ENCODE measurements at regions not wholly inside any gene's neighbourhood (a gene's known extent, or its start where the extent isn't known, plus 50 kb on each side); places are given as distances from the start of the nearest gene placed in this dataset.

DNA sequence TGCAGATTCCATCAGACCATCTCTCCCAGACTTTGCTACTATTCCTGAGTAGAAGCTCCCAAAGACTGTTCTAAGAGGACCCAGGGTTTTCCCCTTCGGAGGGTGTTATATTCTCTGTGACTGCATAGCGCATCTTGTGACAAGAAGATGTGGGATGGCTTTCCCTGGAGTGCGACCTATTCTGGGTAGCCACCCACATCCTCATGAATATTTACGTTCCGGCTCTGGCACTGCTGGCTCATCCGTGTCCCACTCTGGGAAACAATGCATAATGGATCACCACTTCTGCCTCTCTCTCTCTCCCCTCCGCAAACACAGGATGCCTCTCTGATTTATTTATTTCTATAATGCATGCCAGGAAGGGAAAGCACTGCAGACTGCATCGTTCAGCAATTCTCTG, 166.1 kb downstream of the PYDC2 start:
- Histone ChIP-seq H3K27me3 (ENCODE audit: insufficient read depth, low read depth) (no peaks in the 10 kb centered on the region), H3K4me1 (ENCODE audit: low read depth, poor library complexity, severe bottlenecking) (no peaks in the 10 kb centered on the region), H3K36me3 (ENCODE audit: insufficient read depth) (no peaks in the 10 kb centered on the region), H2AFZ (ENCODE audit: low read depth) (no peak overlapping the region), H3K27ac (no peak overlapping the region), H3K79me2 (ENCODE audit: insufficient read depth, low read depth) (no peaks in the 10 kb centered on the region), H3K4me2 (no peak overlapping the region), H3K9ac (no peak overlapping the region), H3K4me3 (IDR thresholded peaks at IDR 0.05; ENCODE audit: insufficient read depth, low read depth, low read length) (no peak overlapping the region), H4K20me1 (ENCODE audit: insufficient read depth) (no peaks in the 10 kb centered on the region)
- TF ChIP-seq, protein P1, sequence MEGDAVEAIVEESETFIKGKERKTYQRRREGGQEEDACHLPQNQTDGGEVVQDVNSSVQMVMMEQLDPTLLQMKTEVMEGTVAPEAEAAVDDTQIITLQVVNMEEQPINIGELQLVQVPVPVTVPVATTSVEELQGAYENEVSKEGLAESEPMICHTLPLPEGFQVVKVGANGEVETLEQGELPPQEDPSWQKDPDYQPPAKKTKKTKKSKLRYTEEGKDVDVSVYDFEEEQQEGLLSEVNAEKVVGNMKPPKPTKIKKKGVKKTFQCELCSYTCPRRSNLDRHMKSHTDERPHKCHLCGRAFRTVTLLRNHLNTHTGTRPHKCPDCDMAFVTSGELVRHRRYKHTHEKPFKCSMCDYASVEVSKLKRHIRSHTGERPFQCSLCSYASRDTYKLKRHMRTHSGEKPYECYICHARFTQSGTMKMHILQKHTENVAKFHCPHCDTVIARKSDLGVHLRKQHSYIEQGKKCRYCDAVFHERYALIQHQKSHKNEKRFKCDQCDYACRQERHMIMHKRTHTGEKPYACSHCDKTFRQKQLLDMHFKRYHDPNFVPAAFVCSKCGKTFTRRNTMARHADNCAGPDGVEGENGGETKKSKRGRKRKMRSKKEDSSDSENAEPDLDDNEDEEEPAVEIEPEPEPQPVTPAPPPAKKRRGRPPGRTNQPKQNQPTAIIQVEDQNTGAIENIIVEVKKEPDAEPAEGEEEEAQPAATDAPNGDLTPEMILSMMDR (conservative IDR thresholded peaks at IDR 0.05; ENCODE audit: low read depth, low read length): no peak

DNA sequence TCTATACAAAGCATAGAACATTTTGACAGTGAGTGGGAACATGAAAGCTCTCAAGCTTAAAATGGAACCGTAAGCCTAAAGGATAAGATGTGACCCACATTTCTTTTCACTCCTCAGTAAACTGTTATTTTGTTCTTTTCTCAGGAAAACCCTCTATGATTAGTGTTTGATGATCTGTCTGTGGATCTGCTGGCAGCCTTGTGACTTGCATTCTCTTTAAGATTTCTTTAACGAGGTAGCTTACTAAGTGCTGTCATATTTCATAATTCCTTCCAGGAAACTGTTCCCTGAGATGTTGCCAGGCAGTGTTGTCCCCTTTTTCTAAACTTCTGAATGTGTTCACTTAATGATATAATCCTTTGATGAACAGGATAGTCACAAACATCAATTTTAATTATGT, 167.6 kb downstream of the PYDC2 start:
- Histone ChIP-seq H3K36me3 (ENCODE audit: insufficient read depth) (no peaks in the 10 kb centered on the region), H3K4me3 (IDR thresholded peaks at IDR 0.05; ENCODE audit: insufficient read depth, low read depth, low read length) (no peak overlapping the region), H3K27ac (no peak overlapping the region), H3K9ac (no peak overlapping the region), H3K79me2 (ENCODE audit: insufficient read depth, low read depth) (no peaks in the 10 kb centered on the region), H3K27me3 (ENCODE audit: insufficient read depth, low read depth) (no peaks in the 10 kb centered on the region), H3K4me1 (ENCODE audit: low read depth, poor library complexity, severe bottlenecking) (no peaks in the 10 kb centered on the region), H3K4me2 (no peak overlapping the region), H4K20me1 (ENCODE audit: insufficient read depth) (no peaks in the 10 kb centered on the region), H2AFZ (ENCODE audit: low read depth) (no peak overlapping the region)
- TF ChIP-seq, protein P1 (conservative IDR thresholded peaks at IDR 0.05; ENCODE audit: low read depth, low read length): no peak

DNA sequence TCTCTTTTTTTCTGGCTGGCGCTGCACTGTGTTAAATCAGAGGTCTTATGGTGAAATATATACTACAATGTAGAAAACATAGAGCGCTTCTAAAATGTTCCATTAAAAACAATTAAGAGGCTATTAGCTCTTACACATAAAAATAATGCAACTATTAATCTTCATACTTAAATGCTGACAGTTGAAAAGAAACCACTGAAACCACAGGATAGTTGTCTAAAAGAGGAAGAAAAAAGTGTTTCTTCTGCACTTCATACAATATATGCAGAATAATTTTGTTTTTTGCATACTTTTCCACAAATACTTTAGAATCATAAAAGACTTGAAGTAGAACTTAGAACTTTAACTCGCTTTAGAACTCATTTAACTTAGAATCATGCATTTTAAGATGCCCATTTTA, 170.5 kb downstream of the PYDC2 start:
- H3K27me3 ChIP-seq (ENCODE audit: insufficient read depth, low read depth): no peaks in the 10 kb centered on the region
- TF ChIP-seq, protein P1 (conservative IDR thresholded peaks at IDR 0.05; ENCODE audit: low read depth, low read length): no peak

DNA sequence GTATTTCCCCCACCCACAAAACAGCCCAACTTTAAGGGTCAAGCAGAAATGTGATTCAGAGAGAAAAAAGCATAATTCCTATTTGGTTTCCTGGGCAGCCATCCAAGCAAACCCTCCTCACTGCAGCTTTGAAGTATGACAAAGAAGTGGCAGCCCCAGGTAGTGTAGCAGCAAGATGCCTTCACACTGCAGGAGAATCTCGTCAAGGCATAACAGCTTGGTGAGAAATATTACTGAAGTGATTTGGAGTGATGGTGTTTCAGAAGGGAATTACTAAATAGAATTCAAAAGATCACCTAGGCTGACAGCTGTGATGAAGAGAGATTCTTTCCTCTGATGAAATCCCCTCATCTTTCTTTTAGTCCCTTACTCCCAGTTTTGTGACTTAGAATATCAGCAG, 173.9 kb downstream of the PYDC2 start:
- Histone ChIP-seq H4K20me1 (ENCODE audit: insufficient read depth) (no peaks in the 10 kb centered on the region), H3K4me3 (IDR thresholded peaks at IDR 0.05; ENCODE audit: insufficient read depth, low read depth, low read length) (no peak overlapping the region)

More for the DNA sequence above, 170.5 kb downstream of the PYDC2 start:
- Histone ChIP-seq H3K36me3 (ENCODE audit: insufficient read depth) (no peaks in the 10 kb centered on the region), H4K20me1 (ENCODE audit: insufficient read depth) (no peaks in the 10 kb centered on the region), H2AFZ (ENCODE audit: low read depth) (no peak overlapping the region), H3K4me2 (no peak overlapping the region), H3K4me1 (ENCODE audit: low read depth, poor library complexity, severe bottlenecking) (no peaks in the 10 kb centered on the region), H3K4me3 (IDR thresholded peaks at IDR 0.05; ENCODE audit: insufficient read depth, low read depth, low read length) (no peak overlapping the region), H3K9ac (no peak overlapping the region), H3K79me2 (ENCODE audit: insufficient read depth, low read depth) (no peaks in the 10 kb centered on the region), H3K27ac (no peak overlapping the region)

More for the DNA sequence above, 173.9 kb downstream of the PYDC2 start:
- Histone ChIP-seq H3K27me3 (ENCODE audit: insufficient read depth, low read depth) (no peaks in the 10 kb centered on the region), H3K9ac (no peak overlapping the region), H3K4me2 (no peak overlapping the region), H3K79me2 (ENCODE audit: insufficient read depth, low read depth) (no peaks in the 10 kb centered on the region), H3K27ac (no peak overlapping the region), H3K4me1 (ENCODE audit: low read depth, poor library complexity, severe bottlenecking) (no peaks in the 10 kb centered on the region), H2AFZ (ENCODE audit: low read depth) (no peak overlapping the region), H3K36me3 (ENCODE audit: insufficient read depth) (no peaks in the 10 kb centered on the region)
- TF ChIP-seq, protein P1 (conservative IDR thresholded peaks at IDR 0.05; ENCODE audit: low read depth, low read length): no peak
